Mammary epithelial cell (primary cell): ENCODE measurements at regions not wholly inside any gene's neighbourhood (a gene's known extent, or its start where the extent isn't known, plus 50 kb on each side); places are given as distances from the start of the nearest gene placed in this dataset.

Experiments
- CTCF ChIP-seq, 2 donors: IDR thresholded peaks in 1 of 2; conservative IDR thresholded peaks in 1 of 2; 2 replicates each; pipeline ENCODE4 v1.5.1; 2011 to 2012; ENCODE audit warnings: inconsistent platforms in 2 of 2, low read length in 2 of 2, mild to moderate bottlenecking in 2 of 2, control low read depth in 1 of 2, low read depth in 1 of 2; ENCODE audit not compliant: insufficient read depth in 1 of 2; ENCODE audit errors: extremely low read depth in 1 of 2
- EZH2 ChIP-seq: IDR thresholded peaks from 2 replicates; pipeline ENCODE4 v1.6.1; 2012; ENCODE audit warnings: low read length, inconsistent platforms, borderline replicate concordance

GRCh38 chr4:22900876-22901275 lies 208.1 kb downstream of the GBA3 start:
- TF ChIP-seq EZH2: no peak
- no peak for TF ChIP-seq CTCF (conservative IDR thresholded peaks at IDR 0.05 in 1 of 2, IDR thresholded peaks at IDR 0.05 in 1 of 2; ENCODE audit: extremely low read depth in 1 of 2, insufficient read depth in 1 of 2, low read depth in 1 of 2, low read length in 2 of 2)
